SU-DHL-6 (cell line): ENCODE measurements at regions not wholly inside any gene's neighbourhood (a gene's known extent, or its start where the extent isn't known, plus 50 kb on each side); places are given as distances from the start of the nearest gene placed in this dataset.

Experiments used
- H2AFZ ChIP-seq: fragments of 200-600 bp; sonication (generic); 2 replicates; pipeline ENCODE4 v1.6.1; 2014; ENCODE audit warnings: low read depth, mild to moderate bottlenecking, moderate library complexity, mixed read lengths, antibody characterized with exemption, low read length; ENCODE audit not compliant: severe bottlenecking
- H3F3A ChIP-seq: fragments of 200-600 bp; shearing (Covaris generic); 2 replicates; pipeline ENCODE4 v1.6.0; 2016; ENCODE audit warnings: antibody characterized with exemption, mild to moderate bottlenecking; ENCODE audit not compliant: insufficient read depth
- H3K27ac ChIP-seq: fragments of 200-600 bp; sonication (generic); 2 replicates; pipeline ENCODE4 v1.5.1; 2016; ENCODE audit warnings: low read depth, mild to moderate bottlenecking, low read length, moderate library complexity, mixed read lengths
- H3K27me3 ChIP-seq: fragments of 200-600 bp; sonication (generic), shearing (Covaris generic); 2 replicates; pipeline ENCODE4 v1.6.0; 2014; ENCODE audit warnings: mild to moderate bottlenecking, low read length
- H3K36me3 ChIP-seq: fragments of 200-600 bp; sonication (generic); 2 replicates; pipeline ENCODE4 v1.6.1; 2014; ENCODE audit warnings: mild to moderate bottlenecking, low read length, mixed read lengths
- H3K4me2 ChIP-seq: fragments of 300-600, 200-600 bp; shearing (Covaris generic), sonication (generic); 2 replicates; pipeline ENCODE4 v1.6.0; 2014; ENCODE audit warnings: low read length, low read depth, mild to moderate bottlenecking; ENCODE audit not compliant: poor library complexity, severe bottlenecking
- H3K4me3 ChIP-seq: fragments of 200-600 bp; sonication (generic); 2 replicates; pipeline ENCODE4 v1.5.1; 2014; ENCODE audit warnings: antibody characterized with exemption, low read length, mild to moderate bottlenecking, mixed read lengths; ENCODE audit not compliant: insufficient read depth, poor library complexity, severe bottlenecking
- H3K79me2 ChIP-seq: fragments of 200-600 bp; sonication (generic); 2 replicates; pipeline ENCODE4 v1.6.1; 2014; ENCODE audit warnings: mild to moderate bottlenecking, low read length, moderate library complexity; ENCODE audit not compliant: insufficient read depth
- H3K9ac ChIP-seq: fragments of 200-600 bp; sonication (generic); 2 replicates; pipeline ENCODE4 v1.7.0; 2014; ENCODE audit warnings: mild to moderate bottlenecking, low read length
- H3K9me2 ChIP-seq: fragments of 200-600 bp; sonication (generic); replicated peaks from 2 replicates; pipeline ENCODE4 v1.6.1; 2014; ENCODE audit warnings: low read length; ENCODE audit not compliant: insufficient read depth
- H3K9me3 ChIP-seq: fragments of 200-600 bp; sonication (generic); 2 replicates; pipeline ENCODE4 v1.6.1; 2014; ENCODE audit warnings: low read length, mixed read lengths; ENCODE audit not compliant: insufficient read depth
- H4K20me1 ChIP-seq: fragments of 200-600 bp; sonication (generic); 2 replicates; pipeline ENCODE4 v1.6.1; 2014; ENCODE audit warnings: low read depth, mild to moderate bottlenecking, antibody characterized with exemption, low read length, moderate library complexity, mixed read lengths
- CTCF ChIP-seq: fragments of 200-600 bp; sonication (generic); IDR thresholded peaks from one replicate; pipeline ENCODE4 v1.5.1; 2017; ENCODE audit warnings: antibody characterized with exemption, mild to moderate bottlenecking, low read length, moderate library complexity; ENCODE audit not compliant: insufficient read depth, poor library complexity, severe bottlenecking
- EZH2phosphoT487 ChIP-seq: fragments of 200-600 bp; sonication (generic), shearing (Covaris generic); conservative IDR thresholded peaks from 2 replicates; pipeline ENCODE4 v1.6.1; 2018; ENCODE audit warnings: mild to moderate bottlenecking, antibody characterized with exemption, low read length, moderate library complexity, mixed read lengths

GRCh38 chr5:175388531-175388930 is 55.5 kb downstream of the DRD1 start:
- Histone ChIP-seq H4K20me1 (no peaks in the 10 kb centered on the region), H3K36me3 (no peaks in the 10 kb centered on the region), H3K27me3 (no peaks in the 10 kb centered on the region; the same call in 1 of the 2 replicates), H3K79me2 (no peaks in the 10 kb centered on the region), H3K4me2 (no peak overlapping the region), H2AFZ (no peak overlapping the region), H3K9me2 (no peaks in the 10 kb centered on the region), H3K9ac (no peak overlapping the region), H3K9me3 (no peaks in the 10 kb centered on the region), H3K27ac (no peak overlapping the region), H3K4me3 (no peak overlapping the region), H3F3A (no peaks in the 10 kb centered on the region)
- TF ChIP-seq EZH2phosphoT487 (no peak), CTCF (no peak)

- Histone ChIP-seq H3F3A (no peaks in the 10 kb centered on the region), H3K36me3 (no peaks in the 10 kb centered on the region), H2AFZ (no peak overlapping the region), H3K27ac (no peak overlapping the region), H3K9me2 (no peaks in the 10 kb centered on the region), H3K4me2 (no peak overlapping the region), H3K27me3 (no peaks in the 10 kb centered on the region; the same call in 1 of the 2 replicates), H3K9ac (no peak overlapping the region), H3K9me3 (no peaks in the 10 kb centered on the region), H3K79me2 (no peaks in the 10 kb centered on the region), H4K20me1 (no peaks in the 10 kb centered on the region), H3K4me3 (no peak overlapping the region)
- TF ChIP-seq CTCF (no peak), EZH2phosphoT487 (no peak)
Observed at GRCh38 chr5:175387144-175387543, 56.8 kb downstream of the DRD1 start.

GRCh38 chr5:175386526-175386925 is 57.5 kb downstream of the DRD1 start:
- H3K4me2 ChIP-seq: no peak overlapping the region

More at GRCh38 chr5:175386526-175386925, 57.5 kb downstream of the DRD1 start:
- H3K27me3 ChIP-seq: no peaks in the 10 kb centered on the region; the same call in 1 of the 2 replicates
- no peaks in the 10 kb centered on the region for H3K9me3 ChIP-seq
- H2AFZ ChIP-seq: no peak overlapping the region
- no peaks in the 10 kb centered on the region for H3K79me2 ChIP-seq
- no peaks in the 10 kb centered on the region for H4K20me1 ChIP-seq
- H3F3A ChIP-seq: no peaks in the 10 kb centered on the region
- H3K36me3 ChIP-seq: no peaks in the 10 kb centered on the region
- no peak overlapping the region for H3K4me3 ChIP-seq
- H3K9ac ChIP-seq: no peak overlapping the region
- TF ChIP-seq EZH2phosphoT487 (no peak), CTCF (no peak)
- no peak overlapping the region for H3K27ac ChIP-seq
- H3K9me2 ChIP-seq: no peaks in the 10 kb centered on the region
